Breast epithelium (tissue), 3 donors: ENCODE measurements at regions not wholly inside any gene's neighbourhood (a gene's known extent, or its start where the extent isn't known, plus 50 kb on each side); places are given as distances from the start of the nearest gene placed in this dataset.

Source experiments
- CTCF ChIP-seq, 3 donors: fragments of 450-650 bp; IDR thresholded peaks; one replicate each; pipeline ENCODE4 v1.5.1; 2016 to 2017; ENCODE audit warnings: antibody characterized with exemption in 3 of 3, mild to moderate bottlenecking in 3 of 3, moderate library complexity in 3 of 3
- POLR2A ChIP-seq: fragments of 450-650 bp; IDR thresholded peaks from one replicate; pipeline ENCODE4 v1.6.1; 2016; ENCODE audit warnings: antibody characterized with exemption, mild to moderate bottlenecking, moderate library complexity
- POLR2AphosphoS5 ChIP-seq, 3 donors: sonication (generic); formaldehyde crosslinking; IDR thresholded peaks; one replicate each; pipeline ENCODE4 v1.6.1; 2017; ENCODE audit warnings: antibody characterized with exemption in 3 of 3

- TF ChIP-seq CTCF (IDR thresholded peaks at IDR 0.05) (no peak), POLR2A (no peak), POLR2AphosphoS5 (IDR thresholded peaks at IDR 0.05) (no peak)
Observed at GRCh38 chr10:108014145-108014901, 849.8 kb upstream of the SORCS1 start.
